GM19452 (cell line): ENCODE measurements at regions not wholly inside any gene's neighbourhood (a gene's known extent, or its start where the extent isn't known, plus 50 kb on each side); places are given as distances from the start of the nearest gene placed in this dataset.

Source experiments
- ATAC-seq: cut with Tn5 transposase; IDR thresholded peaks from one replicate; pipeline ENCODE4 v1.9.1; 2021; ENCODE audit not compliant: unreplicated experiment

DNA sequence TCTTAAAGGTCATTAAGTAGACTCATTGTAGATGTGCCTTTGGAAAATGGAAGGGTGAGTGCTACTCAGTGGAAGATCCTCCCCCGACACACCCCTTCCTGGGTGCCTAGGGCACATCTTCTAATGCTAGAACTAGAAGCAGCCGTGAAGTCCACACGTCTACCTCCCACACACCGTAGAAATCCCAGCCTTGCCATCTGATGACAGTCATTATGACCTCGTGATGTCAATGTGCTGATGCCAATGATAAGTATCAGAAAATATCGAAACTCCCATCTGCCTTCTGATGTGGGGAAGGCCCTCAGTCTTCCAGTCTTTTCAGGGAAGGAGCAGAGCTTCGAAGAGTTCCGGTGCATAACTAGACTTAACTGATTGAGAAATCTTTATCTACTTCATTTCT lies 282.1 kb upstream of the ROPN1 start:
- ATAC-seq, result no peak

DNA sequence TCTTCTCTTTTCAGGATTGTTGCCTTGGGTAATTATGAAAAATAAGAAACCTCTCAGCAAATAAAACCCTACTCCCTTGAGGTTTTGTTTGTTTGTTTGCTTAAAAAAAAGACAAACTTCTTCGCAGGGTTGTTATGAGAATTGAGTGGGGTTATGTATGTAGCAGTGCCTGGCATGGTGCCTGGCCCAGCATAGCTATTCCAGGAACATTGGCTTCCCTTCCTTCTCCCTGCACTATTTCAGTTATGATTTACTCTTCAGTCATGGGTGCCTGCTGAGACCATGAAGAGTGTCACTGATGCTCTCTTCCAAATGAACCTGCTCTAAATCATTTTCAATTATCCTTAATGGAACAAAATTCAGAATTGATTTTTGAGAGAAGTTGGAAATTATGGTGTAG lies 283.5 kb upstream of the ROPN1 start:
- no peak for ATAC-seq

DNA sequence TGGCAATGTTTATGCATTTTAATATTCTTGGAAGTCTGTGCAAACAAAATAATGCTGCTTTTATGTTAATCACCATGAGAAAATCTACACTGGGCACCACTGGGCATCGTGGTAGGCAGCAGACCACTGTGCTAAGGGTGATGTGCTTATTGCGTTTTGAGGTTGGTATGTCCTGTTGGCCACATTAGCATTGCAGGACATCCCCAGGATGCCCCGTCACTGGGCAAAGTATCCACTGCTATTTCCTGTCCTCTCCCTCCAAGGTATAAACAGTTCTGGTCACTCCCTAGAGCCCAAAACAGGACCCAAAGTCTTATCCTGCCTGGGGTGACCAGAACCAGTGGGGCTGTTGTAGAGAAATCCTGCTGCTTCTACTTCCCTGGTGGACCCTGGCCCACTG lies 284.2 kb upstream of the ROPN1 start:
- ATAC-seq, result no peak

DNA sequence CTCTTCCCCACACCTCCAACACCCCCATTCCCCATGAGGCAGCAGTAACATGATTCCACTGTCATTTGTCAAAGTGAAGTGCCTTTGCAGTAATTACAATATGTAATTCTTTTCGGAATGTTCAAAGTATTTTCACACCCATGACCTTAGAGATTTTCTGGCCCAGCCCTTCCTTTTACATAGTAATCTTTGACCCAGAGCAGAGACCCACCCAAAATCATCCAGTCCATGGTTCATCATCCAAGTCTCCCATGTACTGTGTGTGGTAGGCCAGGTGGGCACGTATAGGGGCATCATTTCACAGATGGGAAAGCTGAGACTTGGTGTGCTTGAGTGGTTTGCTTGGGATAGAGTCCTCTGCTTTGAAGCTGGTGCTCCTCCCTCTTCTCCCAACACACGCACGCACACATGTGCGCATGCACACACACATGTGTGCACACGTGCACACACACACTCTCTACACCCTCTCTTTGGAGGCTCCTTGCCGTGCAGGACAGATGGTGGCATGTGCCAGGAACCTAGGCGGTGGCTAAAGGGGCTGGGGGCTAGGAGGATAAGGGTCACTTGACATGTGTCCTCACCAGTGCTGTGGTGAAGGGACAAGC lies 284.7 kb upstream of the ROPN1 start:
- ATAC-seq, result no peak

DNA sequence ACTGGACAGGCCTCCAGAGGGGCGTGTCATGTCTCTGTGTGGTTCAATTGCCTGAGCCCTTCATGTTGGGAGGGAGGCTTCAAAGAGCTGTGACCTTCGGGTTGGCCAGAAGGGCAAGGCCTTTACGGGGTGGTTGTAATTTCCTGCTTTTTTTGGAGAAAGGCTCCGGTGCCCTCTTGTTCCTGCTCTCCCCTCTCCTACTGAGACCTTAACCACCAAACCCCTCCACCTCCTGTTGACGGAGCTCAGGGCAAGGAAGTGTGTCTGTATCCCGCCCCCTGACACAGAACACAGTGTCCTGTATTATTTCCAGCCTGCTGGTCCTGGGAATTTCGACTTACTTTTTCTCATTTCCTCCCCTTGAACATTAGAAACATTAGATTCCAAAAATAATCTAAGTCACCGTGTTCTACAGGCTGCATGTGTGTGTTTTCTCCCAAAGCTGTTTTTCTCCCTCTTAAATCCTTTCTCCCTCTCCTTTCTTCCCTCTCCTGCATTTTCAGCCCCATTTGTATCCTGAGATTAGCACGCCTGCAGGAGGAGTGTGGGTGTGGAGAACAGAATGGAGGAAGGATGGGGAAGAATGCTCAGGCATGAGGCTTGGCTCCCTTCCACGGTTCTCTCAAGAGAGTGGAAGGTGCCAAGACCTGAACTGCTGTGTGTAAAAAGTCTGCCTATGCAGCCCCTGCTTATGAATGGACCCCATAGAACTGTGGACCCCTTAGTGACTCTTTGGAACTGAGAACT lies 285.4 kb upstream of the ROPN1 start:
- ATAC-seq, result no peak

DNA sequence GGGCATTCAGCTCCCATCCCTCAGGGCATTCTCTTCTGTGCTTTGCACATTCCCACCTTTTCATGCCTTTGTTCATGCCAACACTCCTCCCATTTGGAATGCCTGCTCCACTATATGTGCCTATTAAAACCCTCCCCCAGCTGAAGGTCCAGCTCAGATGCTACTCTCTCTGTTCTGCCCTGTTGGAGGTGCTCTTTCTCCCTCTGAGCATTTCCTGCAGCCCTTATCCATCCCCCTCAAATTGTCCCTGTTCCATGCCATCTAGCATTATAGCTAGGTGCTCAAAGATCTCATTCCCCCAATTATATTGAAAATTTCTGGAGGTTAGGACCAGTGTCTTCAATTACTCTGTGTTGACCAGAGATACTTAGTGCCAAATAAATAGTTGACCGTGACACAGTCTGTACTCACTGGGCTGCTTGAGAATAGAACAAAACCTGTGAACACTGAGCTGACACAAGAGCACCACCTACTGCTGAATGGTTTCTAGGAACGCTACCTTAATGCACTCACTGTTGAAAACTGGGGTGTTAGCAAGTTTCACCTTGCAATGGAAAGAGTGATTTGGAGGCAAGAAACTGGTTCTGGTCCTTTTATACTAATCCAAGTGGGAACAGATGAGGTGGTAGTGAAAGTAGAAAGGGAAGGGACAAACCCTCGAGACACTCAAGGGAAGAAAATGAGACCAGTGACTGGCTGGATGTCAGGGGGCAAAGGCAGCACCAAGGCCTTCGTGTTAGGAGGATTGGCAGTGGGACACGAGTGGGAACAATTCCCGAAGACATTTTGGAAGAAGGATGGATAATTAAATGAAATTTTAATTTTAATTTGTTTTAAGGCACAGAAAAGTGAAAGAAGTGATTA lies 289.8 kb upstream of the ROPN1 start:
- ATAC-seq, result no peak

DNA sequence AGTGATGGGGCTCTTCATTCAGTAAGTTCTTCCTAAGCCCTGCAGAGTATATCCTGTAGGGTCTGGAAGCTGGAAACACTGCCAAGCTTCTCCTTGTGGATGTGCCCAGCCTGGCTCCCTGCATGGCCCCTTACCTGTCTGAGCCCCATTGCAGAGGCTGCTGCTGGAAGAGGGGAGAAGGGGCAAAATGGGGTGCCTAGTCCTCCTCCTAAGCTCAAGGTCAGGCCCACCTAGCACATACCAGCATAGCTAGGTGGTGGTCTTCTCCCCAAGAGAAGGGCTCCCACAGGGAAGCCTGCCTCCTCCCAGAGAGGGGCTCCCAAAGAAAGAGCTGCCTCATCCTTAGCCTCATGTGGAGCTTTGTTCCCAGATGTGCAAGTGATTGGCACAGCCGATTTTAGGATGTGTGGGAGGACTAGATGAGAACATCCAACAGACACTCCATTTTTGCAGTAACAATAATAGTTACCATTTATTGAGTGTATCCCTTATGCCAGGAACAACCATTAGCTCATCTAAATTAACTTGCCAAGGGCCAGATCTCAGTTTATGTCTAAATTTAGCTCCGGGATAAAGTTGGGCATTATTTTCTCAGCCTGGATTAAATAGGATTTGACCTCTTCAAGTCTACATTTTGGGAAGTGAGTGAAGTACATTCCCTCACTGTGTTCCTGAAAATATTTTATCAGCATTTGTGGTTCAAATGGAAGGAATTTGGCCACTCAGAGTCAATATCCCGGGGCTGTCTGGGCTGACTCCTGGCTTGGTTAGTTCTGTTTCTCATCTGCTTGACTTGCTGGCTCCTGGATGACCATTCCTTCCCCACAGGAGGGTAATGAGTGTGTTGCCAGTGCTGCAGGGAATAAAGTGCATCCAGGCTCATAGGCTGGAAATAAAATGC lies 291.1 kb upstream of the ROPN1 start:
- no peak for ATAC-seq

DNA sequence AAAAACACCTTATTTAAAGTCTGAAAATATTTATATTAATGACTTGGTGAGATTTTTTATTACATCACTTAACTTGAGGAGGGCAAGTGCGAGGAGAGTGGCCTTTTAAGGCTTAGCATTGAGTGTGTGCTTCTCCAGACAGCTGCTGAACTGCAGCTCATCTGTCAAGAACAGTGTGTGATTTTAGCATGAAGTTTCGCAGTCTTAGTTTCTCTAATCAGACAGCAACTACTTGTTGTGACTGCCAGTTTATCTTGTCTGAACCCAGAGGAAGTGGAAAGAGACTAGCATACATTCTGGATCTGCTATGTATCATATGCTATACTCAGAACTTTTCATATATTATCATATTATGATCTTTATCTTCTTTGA lies 291.7 kb upstream of the ROPN1 start:
- ATAC-seq, result no peak

DNA sequence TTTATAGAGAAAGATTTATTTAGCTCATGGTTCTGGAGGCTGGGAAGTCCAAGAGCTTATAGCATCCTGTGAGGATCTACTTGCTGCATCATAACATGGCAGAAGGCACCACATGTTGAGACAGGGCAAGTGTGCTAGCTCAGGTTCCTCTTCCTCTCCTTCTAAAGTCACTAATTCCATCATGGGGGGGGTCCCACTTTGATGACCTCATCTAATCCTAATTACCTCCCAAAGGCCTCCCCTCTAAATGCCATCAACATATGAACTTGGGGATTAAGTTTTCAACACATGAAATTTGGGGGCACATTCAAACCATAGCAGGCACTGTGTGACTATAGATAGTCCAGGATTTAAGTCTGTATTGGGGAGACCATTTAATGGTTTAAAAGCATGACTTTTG lies 297.1 kb upstream of the ROPN1 start:
- ATAC-seq, result no peak

DNA sequence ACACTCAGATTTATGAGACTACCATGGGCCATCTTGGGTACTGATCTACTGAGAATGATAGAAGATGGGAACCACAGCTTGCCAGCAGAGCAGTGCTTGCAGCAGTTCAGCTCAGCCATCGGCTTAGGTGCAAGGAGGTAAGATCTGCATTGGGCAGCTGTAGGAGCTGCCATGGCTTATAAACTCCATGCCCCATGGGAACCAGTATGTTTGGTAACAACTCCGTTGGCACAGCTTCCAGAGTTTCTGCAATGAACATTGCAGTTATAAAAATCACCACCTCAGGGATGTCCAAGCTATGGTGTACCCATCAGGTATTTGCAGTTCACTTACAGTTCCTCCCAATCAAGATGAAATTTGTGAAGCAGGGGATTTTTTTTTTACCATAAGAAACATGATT lies 299.1 kb upstream of the ROPN1 start:
- no peak for ATAC-seq

DNA sequence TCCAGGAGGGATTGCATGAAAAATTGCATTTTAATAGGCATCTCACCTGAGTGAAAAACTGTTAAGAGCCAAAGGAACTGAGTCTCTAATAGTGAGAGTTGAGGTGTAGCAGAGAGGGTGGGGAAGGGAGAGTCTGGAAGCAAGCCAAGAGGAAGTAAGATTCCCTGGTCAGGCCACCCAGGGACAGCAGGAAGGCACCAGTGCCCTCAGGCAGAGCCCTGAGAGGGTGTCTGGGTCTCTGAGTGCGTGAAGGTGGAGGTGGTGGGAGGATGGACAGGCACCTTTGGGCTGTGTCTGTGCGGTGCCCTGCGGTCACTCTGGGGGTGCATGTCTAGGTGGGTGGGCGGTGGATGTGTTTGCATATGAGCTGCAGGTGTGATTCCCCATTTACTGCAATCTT lies 300.4 kb upstream of the ROPN1 start:
- ATAC-seq, result no peak

DNA sequence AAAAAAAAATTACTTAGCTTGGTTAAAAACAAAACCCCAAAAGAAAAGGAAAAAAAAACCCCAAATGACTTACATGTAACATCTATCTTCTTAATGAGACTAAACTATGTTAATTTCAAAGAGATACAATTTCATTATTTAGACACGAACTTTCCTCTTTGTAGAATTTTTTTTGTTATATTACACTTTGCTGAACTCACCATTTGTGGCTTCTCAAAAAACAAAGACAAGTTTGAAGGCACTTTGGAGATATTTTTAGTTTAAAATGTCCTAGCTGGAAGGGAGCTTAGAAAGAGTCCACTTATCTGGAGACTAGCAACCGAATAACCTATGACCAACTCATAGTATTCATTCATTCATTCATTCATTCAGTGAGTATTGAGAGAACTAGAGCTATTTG lies 301.7 kb upstream of the ROPN1 start:
- no peak for ATAC-seq

DNA sequence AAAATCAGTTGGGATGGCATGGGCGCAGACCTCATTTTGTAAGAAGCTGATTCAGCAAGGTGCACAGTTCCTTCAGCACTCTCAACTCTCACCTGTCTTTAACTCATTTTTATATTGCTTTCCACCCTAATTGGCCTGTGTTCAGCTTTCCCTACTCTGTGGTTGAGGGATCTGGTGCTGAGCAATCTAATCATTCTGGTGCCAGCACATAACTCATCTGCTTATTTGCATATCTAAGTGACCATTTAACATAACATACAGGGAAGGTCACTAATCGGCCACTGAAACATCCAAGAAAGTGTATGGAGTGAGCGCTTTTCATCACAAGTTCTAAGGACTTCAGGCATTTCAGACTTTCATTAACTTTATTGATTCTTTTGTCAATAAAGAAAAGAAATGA lies 303.4 kb upstream of the ROPN1 start:
- ATAC-seq, result no peak

DNA sequence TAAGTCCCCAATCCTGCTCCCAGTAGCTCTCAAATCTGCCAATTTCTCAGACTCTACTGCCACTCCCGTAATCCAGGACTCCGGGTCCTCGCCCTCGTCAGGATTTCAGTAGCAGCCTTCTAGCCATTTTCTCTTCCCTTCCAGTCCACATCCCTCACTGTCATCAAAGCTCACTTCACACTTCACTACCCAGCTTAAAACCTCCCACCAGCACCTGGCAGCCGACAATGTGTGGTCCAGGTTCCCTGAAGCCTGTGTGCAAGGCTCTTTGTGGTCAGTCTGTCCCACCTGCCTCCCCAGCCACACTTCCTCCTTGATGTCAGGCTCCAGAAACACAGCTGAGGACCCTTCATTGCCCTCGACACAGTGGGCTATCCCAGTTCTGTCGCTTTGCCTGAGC lies 304.5 kb upstream of the ROPN1 start:
- no peak for ATAC-seq

DNA sequence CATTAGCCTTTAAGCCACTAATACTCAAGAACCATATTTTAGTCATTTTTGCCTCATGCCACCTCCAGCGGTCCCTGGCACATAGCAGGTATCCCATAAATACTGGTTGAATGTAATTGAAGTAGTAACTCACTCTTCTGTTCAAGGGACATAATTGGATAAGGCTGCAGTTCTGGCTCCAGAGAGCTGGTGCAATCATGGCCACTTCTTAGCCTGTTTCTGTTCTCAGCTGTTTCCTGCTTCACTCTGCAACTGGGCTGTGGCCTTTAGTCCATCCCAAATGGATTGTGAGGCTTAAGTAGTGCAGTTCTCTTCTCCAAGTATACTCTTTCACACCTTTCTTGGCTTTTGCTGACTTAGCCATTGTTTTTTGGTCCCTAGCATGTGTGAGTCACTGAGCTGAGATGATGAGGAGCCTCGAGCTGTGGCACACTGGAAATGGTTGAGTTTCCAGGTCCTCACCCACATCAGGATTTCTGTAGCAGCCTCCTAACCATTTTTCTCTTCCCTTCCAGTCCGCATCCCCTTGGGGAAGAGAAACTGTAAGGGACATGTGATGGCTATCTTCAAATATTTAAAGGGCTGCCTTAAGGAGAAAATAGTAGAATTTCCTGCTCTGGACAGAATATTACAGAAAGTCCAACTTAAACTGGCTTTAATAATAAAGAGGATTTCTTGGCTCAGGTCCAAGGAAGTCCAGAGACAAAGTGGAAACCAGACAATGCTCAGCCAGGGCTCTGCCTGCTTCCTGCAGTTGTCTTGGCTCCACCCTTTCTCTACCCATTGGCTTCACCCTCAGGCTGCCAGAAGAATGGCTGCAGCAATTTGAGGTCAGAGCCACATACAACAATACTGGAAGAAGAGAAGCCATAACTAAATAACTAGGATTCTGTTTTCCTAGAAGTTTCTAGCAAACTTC lies 305.4 kb upstream of the ROPN1 start:
- no peak for ATAC-seq

DNA sequence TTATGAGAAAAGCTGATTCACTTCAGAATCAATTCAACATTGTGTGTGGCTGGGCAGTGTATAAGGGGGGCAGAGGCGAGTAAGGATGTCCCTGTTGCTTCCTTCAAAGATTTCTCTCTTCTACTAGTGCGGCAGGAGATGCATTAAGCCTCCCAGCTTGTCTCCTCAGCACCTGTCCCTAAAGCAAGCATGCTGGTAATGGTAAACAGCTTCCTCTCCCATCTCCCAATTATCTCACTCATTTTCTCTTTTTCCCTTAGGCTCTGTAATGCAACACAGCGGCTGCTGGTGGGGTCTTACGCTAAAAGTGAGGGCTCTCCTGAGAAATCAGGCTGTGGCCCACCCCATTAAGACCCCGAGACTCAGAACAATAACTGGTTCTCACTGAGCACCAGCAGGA lies 306.4 kb upstream of the ROPN1 start:
- ATAC-seq, result no peak

DNA sequence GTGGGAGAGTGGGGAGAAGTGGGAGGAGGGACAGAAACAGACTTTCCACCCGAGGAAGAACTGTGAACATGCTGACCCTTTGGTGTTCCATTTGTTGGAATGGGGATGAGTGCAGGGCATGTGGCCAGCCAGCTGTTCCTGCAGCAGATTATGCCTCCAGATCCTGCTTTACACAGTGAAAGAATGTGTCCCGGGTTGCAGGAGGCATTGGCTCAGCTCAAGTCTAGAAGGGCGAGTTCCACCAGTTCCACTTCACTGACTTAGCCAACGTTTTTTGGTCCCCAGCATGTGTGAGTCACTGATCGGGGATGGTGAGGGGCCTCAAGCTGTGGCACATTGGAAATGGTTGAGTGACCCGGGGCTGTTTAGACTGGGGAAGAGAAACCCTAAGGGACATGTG lies 307.0 kb upstream of the ROPN1 start:
- ATAC-seq, result no peak

DNA sequence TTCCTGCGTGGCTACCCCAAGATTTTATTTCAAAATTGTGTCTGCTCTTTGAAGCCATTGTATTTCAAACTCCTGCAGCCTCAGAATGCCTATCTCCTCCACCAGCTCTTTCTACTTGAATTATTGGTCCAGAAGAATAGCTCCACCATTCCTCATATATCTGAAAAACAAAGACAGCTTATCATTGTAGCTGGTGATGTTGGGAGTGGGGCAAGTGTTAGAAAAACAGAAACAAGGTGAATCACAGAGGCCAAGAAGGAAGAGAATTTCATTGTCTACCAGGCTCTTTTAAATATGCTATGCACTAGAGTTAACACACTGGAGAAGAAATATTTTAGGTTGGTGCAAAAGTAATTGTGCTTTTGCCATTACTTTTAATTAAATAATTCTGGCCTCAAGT lies 307.9 kb upstream of the ROPN1 start:
- no peak for ATAC-seq

DNA sequence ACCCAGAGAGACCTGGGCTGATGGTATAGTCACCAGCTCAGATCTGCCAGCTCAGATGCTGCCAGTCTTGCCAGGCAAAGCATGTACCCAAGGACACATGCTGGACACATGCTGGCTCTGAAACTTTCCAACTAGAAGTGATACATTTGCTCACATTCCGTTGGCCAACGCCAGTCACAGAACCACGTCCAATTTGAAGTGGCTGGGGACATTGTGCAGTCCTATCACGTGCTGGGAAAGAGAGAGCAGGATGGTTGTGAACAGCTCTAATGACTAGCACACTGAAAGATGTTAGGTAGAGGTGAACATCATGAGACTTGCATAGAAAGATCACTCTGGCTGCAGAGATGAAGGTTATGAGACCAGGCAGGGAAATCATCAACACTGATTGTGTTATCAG lies 308.5 kb upstream of the ROPN1 start:
- no peak for ATAC-seq

DNA sequence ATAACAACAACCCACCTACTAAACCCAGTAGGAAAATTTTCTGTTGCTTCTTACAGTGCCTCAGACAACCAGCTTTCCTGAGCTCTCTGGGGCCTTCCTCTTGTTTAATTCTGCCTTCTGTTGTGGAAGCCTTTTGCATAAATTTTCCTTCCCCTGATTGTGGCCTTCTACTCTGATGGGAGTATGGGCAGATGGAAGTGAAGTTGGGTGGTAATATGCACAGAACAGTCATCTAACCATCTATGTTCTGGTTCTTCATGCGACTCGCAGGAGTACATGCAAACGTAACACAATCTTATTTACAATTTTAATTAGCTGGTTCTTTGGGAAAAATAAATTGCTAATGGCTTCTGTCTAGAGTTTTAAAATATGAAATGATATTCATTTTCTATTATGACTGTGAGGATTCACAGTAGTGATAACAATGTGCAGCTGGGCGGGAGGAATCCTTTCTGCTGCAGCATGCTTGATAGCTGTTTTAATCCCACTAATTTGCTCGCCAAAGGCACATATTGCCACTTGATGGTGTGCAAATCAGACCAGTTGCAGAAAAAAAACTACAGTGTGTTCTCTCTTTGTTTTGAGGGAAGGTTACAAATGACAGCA lies 311.5 kb upstream of the ROPN1 start:
- no peak for ATAC-seq
